HG02885 (cell line): ENCODE measurements at regions not wholly inside any gene's neighbourhood (a gene's known extent, or its start where the extent isn't known, plus 50 kb on each side); places are given as distances from the start of the nearest gene placed in this dataset.
"Not testable (repeated sequence)": the region's sequence is repeated elsewhere in the genome, so short reads cannot be mapped to it uniquely, and the experiment has no call there.

Source experiments
- ATAC-seq: cut with Tn5 transposase; IDR thresholded peaks from one replicate; pipeline ENCODE4 v1.9.1; 2021; ENCODE audit warnings: mild to moderate bottlenecking; ENCODE audit not compliant: unreplicated experiment, poor library complexity

DNA sequence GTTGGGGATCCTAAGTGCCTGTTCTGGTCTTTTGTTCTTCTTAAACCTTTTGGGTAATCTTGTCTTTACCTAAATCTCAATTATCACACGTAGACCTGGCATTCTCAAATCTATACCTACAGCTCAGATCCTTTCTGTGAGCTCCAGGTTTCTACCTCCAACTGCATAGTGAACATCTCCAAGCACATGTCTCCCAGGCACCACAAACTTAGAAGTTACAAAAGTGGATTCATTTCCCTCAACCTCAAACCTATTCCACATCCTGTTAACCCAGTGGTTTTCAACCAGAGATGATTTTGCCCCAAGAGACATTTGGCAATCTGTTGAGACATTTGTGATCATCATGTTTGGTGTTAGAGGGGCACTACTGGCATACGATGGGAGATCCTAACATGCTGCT is 183.5 kb downstream of the TENT5A start:
- no peak for ATAC-seq

DNA sequence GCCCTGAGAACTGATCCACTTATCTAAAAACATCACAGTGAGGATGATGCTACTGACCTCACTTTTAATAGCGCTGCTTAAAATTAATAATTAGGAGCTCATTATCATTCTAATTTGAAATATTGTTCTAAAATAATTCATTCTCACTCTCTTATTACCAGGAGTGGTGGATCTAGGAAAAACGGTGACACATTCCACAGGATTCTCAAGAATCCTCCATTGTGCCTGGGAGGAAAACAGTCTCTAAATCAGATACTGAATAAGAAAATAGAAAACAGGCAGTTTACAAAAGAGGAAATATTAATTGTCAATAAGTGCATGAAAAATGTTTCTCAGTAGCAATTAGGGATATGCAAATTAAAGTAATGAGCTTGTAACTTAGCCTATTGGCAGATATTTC is 187.4 kb downstream of the TENT5A start:
- ATAC-seq: no peak

DNA sequence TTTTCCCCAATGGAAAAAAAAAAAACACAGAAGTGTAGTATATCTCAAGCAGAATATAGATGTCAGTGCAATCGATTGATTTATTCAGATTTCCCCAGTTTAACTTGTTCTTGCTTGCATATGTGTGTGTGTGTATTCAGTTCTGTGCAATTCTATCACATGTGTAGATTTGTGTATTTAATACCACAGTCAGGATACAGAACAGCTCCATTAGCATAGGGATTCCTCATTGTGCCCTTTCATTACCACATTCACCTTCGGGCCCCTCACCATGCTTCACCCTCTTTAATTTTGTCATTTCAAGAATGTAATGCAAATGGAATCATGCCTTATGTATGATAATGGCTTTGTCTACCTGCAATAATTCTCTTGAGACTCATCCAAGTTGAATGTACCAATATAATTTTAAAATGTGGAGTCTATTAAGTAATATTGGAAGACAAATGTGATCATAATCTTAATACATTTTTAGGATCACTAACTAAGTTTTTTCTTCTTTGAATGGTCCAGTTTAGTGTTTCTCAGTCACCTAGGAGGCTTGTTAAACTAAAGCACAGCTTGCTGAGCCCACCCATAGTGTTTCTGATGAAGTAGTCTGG is 187.9 kb downstream of the TENT5A start:
- ATAC-seq: no peak

- no peak for ATAC-seq
Measured at GRCh38 chr6:81562169-81562568, 190.3 kb downstream of the TENT5A start.

DNA sequence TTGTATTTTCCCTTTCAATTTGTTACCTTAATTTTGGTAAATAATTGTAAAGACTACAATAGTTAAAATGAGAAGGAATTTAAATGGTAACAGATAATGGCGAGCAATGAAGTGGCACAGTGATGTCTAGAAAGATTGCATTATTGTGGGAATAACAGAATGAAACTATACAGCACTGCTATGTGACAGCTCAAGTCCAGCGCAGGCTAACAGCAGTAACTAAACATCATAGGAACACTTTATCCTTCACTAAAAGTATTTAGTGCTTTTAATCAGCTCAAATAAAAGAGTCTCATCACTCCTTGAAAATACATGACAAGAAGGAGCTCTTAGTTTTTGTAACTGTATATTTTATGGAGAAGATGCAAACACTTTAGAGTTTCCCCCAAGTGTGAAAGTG is 190.8 kb downstream of the TENT5A start:
- ATAC-seq: no peak

GRCh38 chr6:81561071-81561564 is 191.4 kb downstream of the TENT5A start:
- ATAC-seq: no peak

- ATAC-seq: no peak
Measured at GRCh38 chr6:81557811-81558210, 194.7 kb downstream of the TENT5A start.

- no peak for ATAC-seq
Measured at GRCh38 chr6:81556551-81556950, 195.9 kb downstream of the TENT5A start.

DNA sequence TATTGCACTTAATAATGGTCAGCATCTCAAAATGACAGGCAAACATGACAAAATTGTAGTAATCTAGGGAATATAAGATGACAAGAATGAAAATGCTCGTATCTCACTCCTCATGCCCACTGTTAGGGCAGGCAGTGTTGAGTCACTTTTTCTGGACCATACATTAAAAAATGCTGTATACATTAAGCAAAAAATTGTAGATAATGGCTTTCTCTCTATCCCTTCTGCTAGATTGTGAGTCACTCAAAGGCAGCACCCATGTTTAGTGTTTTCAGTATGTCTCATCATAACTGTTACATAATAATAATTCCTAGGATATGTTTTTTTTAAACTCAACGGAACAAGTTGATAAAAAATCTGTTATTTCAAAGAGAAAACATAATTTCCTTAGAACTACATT is 199.3 kb downstream of the TENT5A start:
- no peak for ATAC-seq

- ATAC-seq: no peak
Measured at GRCh38 chr6:81552644-81553043, 199.8 kb downstream of the TENT5A start.

DNA sequence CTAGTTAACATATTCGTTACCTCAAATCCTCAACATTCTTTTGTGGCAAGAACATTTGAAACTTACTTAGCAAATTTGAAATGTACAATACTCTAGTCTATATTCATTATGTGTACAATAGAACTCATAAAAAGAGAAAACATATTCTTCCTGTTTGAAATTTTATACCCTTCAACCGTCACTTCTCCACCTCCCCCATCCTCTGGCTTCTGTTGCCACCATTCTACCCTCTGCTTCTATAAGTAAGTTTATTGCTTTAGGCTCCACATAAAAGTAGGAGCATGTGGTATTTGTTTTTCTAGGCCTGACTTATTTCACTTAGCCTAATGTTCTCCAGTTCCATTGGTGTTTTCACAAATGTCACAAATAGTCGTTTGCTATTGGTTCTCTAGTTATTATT is 205.3 kb downstream of the TENT5A start:
- ATAC-seq: no peak

GRCh38 chr6:81534934-81535465 is 217.5 kb downstream of the TENT5A start:
- ATAC-seq: no peak

DNA sequence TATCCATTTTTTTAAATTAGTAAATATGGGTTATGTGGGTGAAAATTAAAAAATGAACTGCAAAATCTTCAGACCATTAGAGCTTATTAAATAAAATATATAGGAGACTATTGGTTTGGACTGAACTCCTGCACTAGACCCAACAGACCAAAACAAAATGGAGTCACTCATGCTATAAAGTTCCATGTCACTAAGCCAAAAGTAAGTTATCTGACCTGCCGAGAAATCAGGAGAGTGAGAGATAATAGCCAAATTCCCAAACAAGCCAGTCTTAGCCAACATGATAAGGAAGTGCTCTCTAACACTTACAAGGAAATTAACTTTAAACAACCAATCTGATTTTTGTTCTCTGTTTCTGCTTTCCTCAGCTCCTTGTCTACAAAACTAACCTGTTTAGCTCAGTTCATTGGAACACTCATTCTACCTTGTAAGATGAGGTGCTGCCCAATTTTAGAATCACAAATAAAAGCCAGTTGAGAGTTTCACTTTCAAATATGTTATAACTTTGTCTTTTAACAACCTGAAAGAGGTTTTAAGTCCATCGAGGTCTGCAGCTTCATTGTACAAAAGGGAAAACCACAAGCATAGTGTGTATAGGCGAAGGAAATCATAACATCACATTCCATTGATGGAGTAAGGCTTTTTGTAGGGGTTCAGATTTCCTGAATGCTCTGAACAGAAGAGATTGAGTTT is 220.5 kb downstream of the TENT5A start:
- no peak for ATAC-seq

DNA sequence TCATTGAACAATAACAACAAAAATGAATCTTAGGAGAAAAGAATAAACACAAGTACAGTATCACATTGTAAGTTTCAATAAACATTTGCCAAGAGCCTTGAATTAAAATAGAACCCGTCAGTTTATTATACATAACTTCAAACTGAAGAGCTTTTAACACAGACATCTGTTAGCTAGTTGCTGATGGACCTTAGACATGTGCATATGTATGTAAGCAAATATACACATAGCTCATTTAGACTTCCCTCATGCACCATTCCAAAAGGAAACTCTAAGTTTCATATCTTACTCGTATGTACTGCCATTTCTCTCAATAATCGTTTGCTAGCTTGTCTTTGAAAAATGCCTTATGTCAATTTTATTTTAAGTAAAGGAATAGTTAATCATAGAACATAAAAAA is 235.0 kb downstream of the TENT5A start:
- ATAC-seq: no peak

DNA sequence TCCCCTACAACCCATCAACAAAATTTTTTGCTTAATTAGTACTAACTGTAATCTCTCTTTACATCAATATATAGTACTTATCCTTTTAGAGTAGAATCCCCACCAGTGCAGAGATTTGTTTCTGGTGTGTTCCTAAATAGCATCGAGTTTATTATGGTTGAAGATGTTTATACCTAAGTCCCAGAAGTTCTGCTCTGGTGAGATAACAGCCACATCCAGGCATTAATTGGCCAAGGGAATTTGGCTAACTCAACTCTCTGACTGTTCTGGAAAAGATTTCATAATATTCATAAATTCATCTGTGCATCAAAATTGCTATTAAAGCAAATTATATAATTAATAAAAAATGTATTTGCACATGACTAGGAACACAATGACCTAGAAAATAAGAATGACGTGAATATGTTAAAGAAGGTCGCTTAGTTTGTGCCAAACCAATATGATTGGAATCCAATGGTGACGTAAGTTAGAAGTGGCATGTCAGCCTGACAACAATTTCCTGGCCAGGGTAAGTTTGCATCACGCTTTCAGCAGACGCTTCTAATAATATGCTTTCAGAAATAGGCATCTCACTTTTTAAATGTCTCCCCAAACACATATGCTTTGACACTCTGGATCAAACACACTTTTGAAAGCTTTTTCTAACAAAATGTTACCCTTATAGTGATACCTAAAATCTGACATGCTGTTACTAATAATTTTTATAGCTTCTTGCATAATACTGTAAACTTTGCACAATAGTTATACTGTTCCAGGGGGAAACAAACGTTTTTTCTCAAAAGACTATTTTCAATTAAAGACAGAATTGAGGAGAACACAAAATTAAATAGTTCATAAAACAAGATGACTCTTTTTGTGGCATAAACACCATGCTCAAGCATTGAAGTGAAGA is 236.7 kb downstream of the TENT5A start:
- ATAC-seq: no peak

DNA sequence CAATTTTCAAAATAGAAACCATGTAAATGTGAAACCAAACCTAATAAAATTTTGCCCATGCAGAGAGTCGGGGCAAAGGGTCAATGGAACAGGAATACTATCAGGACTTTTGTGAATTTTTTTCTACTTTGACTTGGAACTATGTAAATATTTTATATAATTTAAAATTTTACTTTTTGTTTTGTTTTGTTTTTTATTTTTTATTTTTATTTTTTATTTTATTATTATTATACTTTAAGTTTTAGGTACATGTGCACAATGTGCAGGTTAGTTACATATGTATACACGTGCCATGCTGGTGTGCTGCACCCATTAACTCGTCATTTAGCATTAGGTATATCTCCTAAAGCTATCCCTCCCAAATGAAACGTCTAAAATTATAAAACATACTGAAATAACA is 238.3 kb downstream of the TENT5A start:
- not testable (repeated sequence) for ATAC-seq

DNA sequence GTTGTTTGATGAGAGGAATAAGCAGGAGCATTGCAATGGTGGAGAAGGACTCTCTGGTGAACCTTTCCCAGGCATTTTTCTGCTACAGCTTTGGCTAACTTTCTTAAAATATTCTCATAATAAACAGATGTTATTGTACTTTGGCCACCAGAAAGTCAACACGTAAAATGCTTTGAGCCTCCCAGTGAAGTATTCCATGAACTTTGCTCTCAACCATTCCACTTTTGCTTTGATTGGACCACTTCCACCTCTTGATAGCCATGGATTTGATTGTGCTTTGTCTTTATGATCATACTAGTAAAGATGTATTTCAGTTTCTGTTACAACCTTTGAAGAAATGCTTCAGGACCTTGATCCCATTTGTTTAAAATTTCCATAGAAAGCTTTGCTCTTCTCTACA is 241.1 kb downstream of the TENT5A start:
- no peak for ATAC-seq

DNA sequence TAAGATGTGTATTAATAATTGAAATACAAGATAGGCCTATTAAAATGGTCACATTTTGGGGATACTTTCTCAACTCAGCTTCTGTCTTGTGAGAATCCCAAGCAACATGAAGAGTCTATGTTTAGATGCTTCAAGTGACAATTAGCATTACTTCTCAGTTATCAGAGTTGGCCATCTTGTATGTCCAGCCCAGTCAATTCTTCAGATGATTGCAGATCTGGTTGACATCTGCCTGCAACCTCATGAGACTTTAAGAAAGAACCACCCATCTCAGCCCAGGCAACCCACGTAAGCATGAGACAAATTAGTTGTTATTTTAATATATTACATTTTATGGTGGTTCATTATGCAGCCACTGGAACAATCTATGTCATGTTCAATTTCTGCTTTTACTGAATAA is 256.5 kb downstream of the TENT5A start:
- no peak for ATAC-seq

DNA sequence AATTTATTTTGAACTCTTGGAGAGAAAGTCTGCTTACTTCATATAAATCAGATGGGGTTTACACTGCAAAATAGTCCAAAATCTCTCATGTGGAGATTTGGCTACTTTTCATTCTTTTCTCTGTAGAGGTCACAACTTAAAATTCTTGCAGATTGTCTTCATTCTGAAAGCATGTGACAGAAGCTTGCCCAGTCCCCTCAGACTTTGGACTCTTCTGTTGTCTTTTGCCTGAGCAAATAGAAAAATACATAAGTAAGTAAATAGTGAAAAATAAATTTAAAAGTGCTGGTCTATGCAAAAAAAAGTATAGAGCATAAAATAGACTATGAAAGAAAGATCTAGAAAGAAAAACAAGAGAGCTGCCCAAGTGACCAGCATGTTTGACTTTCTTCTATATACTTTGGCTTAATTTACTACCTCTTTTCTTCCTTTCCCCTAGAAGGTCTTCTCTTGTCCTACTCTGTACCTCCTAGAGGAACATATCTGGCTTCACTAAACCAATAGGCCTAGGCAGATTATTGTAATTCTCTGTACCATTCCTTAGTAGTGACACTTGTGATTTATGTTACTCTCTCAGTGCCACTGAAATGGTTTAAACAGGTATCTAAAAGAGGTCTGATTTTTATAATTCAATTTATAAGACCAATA is 260.9 kb downstream of the TENT5A start:
- no peak for ATAC-seq

DNA sequence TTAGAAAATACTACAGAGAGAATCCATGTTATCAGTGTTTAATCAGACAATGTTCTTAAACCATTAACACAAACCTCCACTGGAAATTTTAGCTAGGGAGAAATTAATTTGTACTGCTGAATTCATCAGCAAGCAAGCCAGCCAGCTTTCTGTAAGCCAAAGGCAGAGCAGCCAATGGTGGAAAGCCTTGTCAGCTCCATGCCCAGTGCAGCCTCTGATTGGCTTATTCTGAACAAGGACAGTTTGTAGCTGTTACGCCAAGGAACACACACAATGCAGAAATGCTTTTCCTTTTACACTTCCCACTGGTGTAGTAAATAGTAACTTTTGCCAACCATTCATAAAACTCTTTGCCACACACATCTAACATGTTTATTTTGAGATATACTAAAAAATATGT is 265.0 kb downstream of the TENT5A start:
- no peak for ATAC-seq
